GM23338 (cell line): ENCODE measurements at regions not wholly inside any gene's neighbourhood (a gene's known extent, or its start where the extent isn't known, plus 50 kb on each side); places are given as distances from the start of the nearest gene placed in this dataset.
"Not testable (repeated sequence)": the region's sequence is repeated elsewhere in the genome, so short reads cannot be mapped to it uniquely, and the experiment has no call there.

Experiments
- ATAC-seq: fragments of 200-7000 bp; cut with Tn5 transposase; 3 replicates; pipeline ENCODE4 v1.9.1; 2020
- DNase-seq: peaks from one replicate; pipeline ENCODE4 v3.0.0-alpha.2; 2015; ENCODE audit warnings: low spot score
- H2AFZ ChIP-seq: fragments of 200-600 bp; sonication (generic); 2 replicates; pipeline ENCODE4 v1.8.0; 2016; ENCODE audit warnings: antibody characterized with exemption, mild to moderate bottlenecking, moderate library complexity
- H3F3A ChIP-seq: fragments of 200-600 bp; sonication (generic); replicated peaks from 2 replicates; pipeline ENCODE4 v1.8.0; 2017; ENCODE audit warnings: antibody characterized with exemption, mixed run types, low read depth
- H3K27ac ChIP-seq: fragments of 200-600 bp; sonication (generic); 2 replicates; pipeline ENCODE4 v1.6.1; 2016; ENCODE audit warnings: low read depth
- H3K27me3 ChIP-seq: fragments of 200-600 bp; sonication (generic); 2 replicates; pipeline ENCODE4 v1.8.0; 2016; ENCODE audit warnings: mild to moderate bottlenecking, mixed run types, moderate library complexity; ENCODE audit not compliant: insufficient read depth
- H3K36me3 ChIP-seq: fragments of 200-600 bp; sonication (generic); 2 replicates; pipeline ENCODE4 v1.8.0; 2016; ENCODE audit warnings: mild to moderate bottlenecking; ENCODE audit not compliant: insufficient read depth
- H3K4me1 ChIP-seq: fragments of 200-600 bp; sonication (generic); 2 replicates; pipeline ENCODE4 v1.8.0; 2016; ENCODE audit warnings: mild to moderate bottlenecking, moderate library complexity; ENCODE audit not compliant: insufficient read depth
- H3K4me2 ChIP-seq: fragments of 200-600 bp; sonication (generic); 2 replicates; pipeline ENCODE4 v1.7.1; 2017; ENCODE audit warnings: mixed run types
- H3K4me3 ChIP-seq: fragments of 200-600 bp; sonication (generic); 2 replicates; pipeline ENCODE4 v1.6.1; 2016; ENCODE audit warnings: mixed run types
- H3K79me2 ChIP-seq: fragments of 200-600 bp; sonication (generic); replicated peaks from 2 replicates; pipeline ENCODE4 v1.8.0; 2017; ENCODE audit warnings: mild to moderate bottlenecking; ENCODE audit not compliant: insufficient read depth
- H3K9me2 ChIP-seq: fragments of 200-600 bp; sonication (generic); 2 replicates; pipeline ENCODE4 v1.8.0; 2017; ENCODE audit not compliant: insufficient read depth
- H4K20me1 ChIP-seq: fragments of 200-600 bp; sonication (generic); replicated peaks from 2 replicates; pipeline ENCODE4 v1.8.0; 2017; ENCODE audit warnings: mild to moderate bottlenecking; ENCODE audit not compliant: insufficient read depth
- H3K27ac Mint-ChIP-seq: 2 replicates; pipeline ENCODE4 v1.8.0; 2020; ENCODE audit warnings: inconsistent platforms, mild to moderate bottlenecking, moderate library complexity, mixed read lengths
- H3K27me3 Mint-ChIP-seq: 3 replicates; pipeline ENCODE4 v1.8.0; 2022; ENCODE audit warnings: low read depth, mild to moderate bottlenecking, moderate library complexity, mixed read lengths, inconsistent platforms; ENCODE audit not compliant: insufficient read depth, poor library complexity
- H3K36me3 Mint-ChIP-seq: 3 replicates; pipeline ENCODE4 v1.8.0; 2021; ENCODE audit warnings: low read depth, mild to moderate bottlenecking, inconsistent platforms, moderate library complexity, mixed read lengths
- H3K4me1 Mint-ChIP-seq: 3 replicates; pipeline ENCODE4 v1.8.0; 2020; ENCODE audit warnings: mild to moderate bottlenecking, inconsistent platforms, mixed read lengths
- H3K4me3 Mint-ChIP-seq: 3 replicates; pipeline ENCODE4 v1.8.0; 2021; ENCODE audit warnings: moderate library complexity, mild to moderate bottlenecking, inconsistent platforms, mixed read lengths
- H3K9me3 Mint-ChIP-seq: 3 replicates; pipeline ENCODE4 v1.8.0; 2020; ENCODE audit warnings: moderate library complexity, mild to moderate bottlenecking, inconsistent platforms, mixed read lengths
- CREB1 ChIP-seq: fragments of 250-450 bp; sonication (Bioruptor Pico); IDR thresholded peaks from 2 replicates; pipeline ENCODE4 v1.5.0; 2020; ENCODE audit warnings: low read depth, mild to moderate bottlenecking, moderate library complexity
- CTCF ChIP-seq, 2 experiments: fragments of 200-600 bp in 1 of 2; sonication (generic) in 1 of 2; conservative IDR thresholded peaks; 2 replicates each; pipeline versions ENCODE4 v1.5.1 to v1.6.1; 2016 to 2017; ENCODE audit warnings: antibody characterized with exemption in 2 of 2, low read depth in 2 of 2, mild to moderate bottlenecking in 2 of 2, moderate library complexity in 1 of 2
- ETS1 ChIP-seq: IDR thresholded peaks from 2 replicates; pipeline ENCODE4 v1.6.1; 2016; ENCODE audit warnings: antibody characterized with exemption
- EZH2 ChIP-seq: fragments of 200-600 bp; sonication (generic); IDR thresholded peaks from one replicate; pipeline ENCODE4 v1.8.0; 2017; ENCODE audit warnings: antibody characterized with exemption, mild to moderate bottlenecking, low read depth; ENCODE audit not compliant: unreplicated experiment
- EZH2phosphoT487 ChIP-seq: fragments of 200-600 bp; sonication (generic); IDR thresholded peaks from one replicate; pipeline ENCODE4 v1.8.1; 2018; ENCODE audit warnings: antibody characterized with exemption; ENCODE audit not compliant: unreplicated experiment
- JUNB ChIP-seq: IDR thresholded peaks from one replicate; pipeline ENCODE4 v1.6.1; 2016; ENCODE audit warnings: antibody characterized with exemption; ENCODE audit not compliant: unreplicated experiment
- NANOG ChIP-seq: IDR thresholded peaks from 2 replicates; pipeline ENCODE4 v1.6.1; 2016; ENCODE audit warnings: antibody characterized with exemption, borderline replicate concordance
- STAT1 ChIP-seq: IDR thresholded peaks from one replicate; pipeline ENCODE4 v1.6.1; 2016; ENCODE audit warnings: antibody characterized with exemption; ENCODE audit not compliant: unreplicated experiment
- ZNF114 ChIP-seq: fragments of 250-450 bp; sonication (Bioruptor Pico); IDR thresholded peaks from 2 replicates; pipeline ENCODE4 v1.5.0; 2020; ENCODE audit warnings: mild to moderate bottlenecking, moderate library complexity
- ZNF331 ChIP-seq: fragments of 250-450 bp; sonication (Bioruptor Pico); IDR thresholded peaks from 2 replicates; pipeline ENCODE4 v1.5.0; 2020; ENCODE audit warnings: low read depth, mild to moderate bottlenecking, moderate library complexity

GRCh38 chr2:38454081-38454480 is 77.0 kb upstream of the ATL2 start:
- Histone ChIP-seq H3K36me3 (no peaks in the 10 kb centered on the region), H2AFZ (no peak overlapping the region), H3K79me2 (no peaks in the 10 kb centered on the region), H3K27ac (no peak overlapping the region), H4K20me1 (no peaks in the 10 kb centered on the region), H3K4me2 (no peak overlapping the region), H3K9me2 (peaks cover 4% of the 10 kb centered on the region; the same call in 1 of the 2 replicates), H3K4me3 (no peak overlapping the region), H3K4me1 (peaks cover 3% of the 10 kb centered on the region; the same call in 1 of the 2 replicates), H3F3A (no peaks in the 10 kb centered on the region), H3K27me3 (no peaks in the 10 kb centered on the region)
- ATAC-seq (no peak), DNase-seq (no peak)
- Mint-ChIP-seq H3K36me3 (no peaks in the 10 kb centered on the region), H3K4me1 (peaks cover 9% of the 10 kb centered on the region; the same call in 2 of the 3 replicates), H3K27me3 (peaks cover 2% of the 10 kb centered on the region), H3K27ac (no peak overlapping the region), H3K4me3 (no peak overlapping the region), H3K9me3 (no peaks in the 10 kb centered on the region; the same call in 2 of the 3 replicates)
- TF ChIP-seq EZH2phosphoT487 (no peak), ZNF114 (no peak), ZNF331 (CRISPR knock-in tag) (no peak), ETS1 (no peak), STAT1 (no peak), CREB1 (no peak), EZH2 (no peak)

- not testable (repeated sequence) for H3K4me3 Mint-ChIP-seq, H3K79me2 ChIP-seq, H3K27ac Mint-ChIP-seq
Measured at GRCh38 chr2:38451778-38452177, 74.7 kb upstream of the ATL2 start.

GRCh38 chr2:38450509-38450908 is 73.4 kb upstream of the ATL2 start:
- ATAC-seq (no peak), DNase-seq (no peak)
- Mint-ChIP-seq H3K36me3 (no peaks in the 10 kb centered on the region), H3K27me3 (peaks cover 3% of the 10 kb centered on the region), H3K4me3 (no peak overlapping the region), H3K4me1 (peaks cover 15% of the 10 kb centered on the region; the same call in 2 of the 3 replicates), H3K27ac (no peak overlapping the region), H3K9me3 (no peaks in the 10 kb centered on the region; the same call in 2 of the 3 replicates)
- H3K4me3 ChIP-seq, result no peak overlapping the region
- H3K27ac ChIP-seq, result no peak overlapping the region
- no peaks in the 10 kb centered on the region for H4K20me1 ChIP-seq
- no peak overlapping the region for H3K4me2 ChIP-seq
- no peaks in the 10 kb centered on the region for H3K36me3 ChIP-seq
- no peaks in the 10 kb centered on the region for H3K79me2 ChIP-seq
- H2AFZ ChIP-seq, result no peak overlapping the region
- no peaks in the 10 kb centered on the region for H3F3A ChIP-seq
- H3K27me3 ChIP-seq, result no peaks in the 10 kb centered on the region
- H3K9me2 ChIP-seq, result no peaks in the 10 kb centered on the region
- peaks cover 9% of the 10 kb centered on the region for H3K4me1 ChIP-seq
- no peak for TF ChIP-seq ETS1
- TF ChIP-seq EZH2phosphoT487, result no peak
- TF ChIP-seq NANOG, result no peak
- TF ChIP-seq ZNF331 (CRISPR knock-in tag), result no peak
- TF ChIP-seq ZNF114, result no peak
- TF ChIP-seq CTCF (conservative IDR thresholded peaks at IDR 0.05; ENCODE audit: low read depth in 2 of 2), result no peak
- no peak for TF ChIP-seq JUNB

More at GRCh38 chr2:38451778-38452177, 74.7 kb upstream of the ATL2 start:
- not testable (repeated sequence) for H3K4me2 ChIP-seq, H2AFZ ChIP-seq, H3K27me3 Mint-ChIP-seq, ATAC-seq, H4K20me1 ChIP-seq, H3K9me2 ChIP-seq, H3K4me1 ChIP-seq, DNase-seq, H3K4me3 ChIP-seq, H3F3A ChIP-seq, H3K27me3 ChIP-seq, H3K9me3 Mint-ChIP-seq, H3K36me3 ChIP-seq, H3K27ac ChIP-seq, H3K36me3 Mint-ChIP-seq
- H3K4me1 Mint-ChIP-seq, result peaks cover 12% of the 10 kb centered on the region; the same call in 2 of the 3 replicates
